H9 (cell line): ENCODE measurements at regions not wholly inside any gene's neighbourhood (a gene's known extent, or its start where the extent isn't known, plus 50 kb on each side); places are given as distances from the start of the nearest gene placed in this dataset.

ENCODE experiments used
- DNase-seq: peaks from one replicate; pipeline ENCODE4 v3.0.0-alpha.2; 2017
- H2AFZ ChIP-seq: one replicate; pipeline ENCODE4 v1.6.1; 2013; ENCODE audit warnings: mild to moderate bottlenecking, low read length, control low read depth, moderate library complexity
- H2AK5ac ChIP-seq: 2 replicates; pipeline ENCODE4 v1.6.1; 2013; ENCODE audit warnings: low read length, control low read depth, mixed read lengths; ENCODE audit not compliant: insufficient read length
- H2BK120ac ChIP-seq: one replicate; pipeline ENCODE4 v1.6.1; 2013; ENCODE audit warnings: low read depth, mild to moderate bottlenecking, low read length, control low read depth, inconsistent platforms; ENCODE audit not compliant: poor library complexity, severe bottlenecking
- H2BK12ac ChIP-seq: 2 replicates; pipeline ENCODE4 v1.6.1; 2013; ENCODE audit warnings: low read length, control low read depth, mixed read lengths, low read depth; ENCODE audit not compliant: insufficient read length
- H2BK15ac ChIP-seq: 2 replicates; pipeline ENCODE4 v1.6.1; 2013; ENCODE audit warnings: low read depth, low read length, control low read depth
- H2BK20ac ChIP-seq: one replicate; pipeline ENCODE4 v1.6.1; 2013; ENCODE audit warnings: low read depth, mild to moderate bottlenecking, low read length, control low read depth, inconsistent platforms; ENCODE audit not compliant: poor library complexity, severe bottlenecking
- H2BK5ac ChIP-seq: 2 replicates; pipeline ENCODE4 v1.6.1; 2013; ENCODE audit warnings: low read length, control low read depth, mixed read lengths; ENCODE audit not compliant: insufficient read length
- H3K14ac ChIP-seq: 2 replicates; pipeline ENCODE4 v1.6.1; 2013; ENCODE audit warnings: low read length, control low read depth; ENCODE audit not compliant: insufficient read depth
- H3K18ac ChIP-seq: 2 replicates; pipeline ENCODE4 v1.6.1; 2013; ENCODE audit warnings: low read depth, mild to moderate bottlenecking, mixed read lengths, low read length, control low read depth; ENCODE audit not compliant: insufficient read length
- H3K23ac ChIP-seq: 2 replicates; pipeline ENCODE4 v1.6.1; 2013; ENCODE audit warnings: low read length, control low read depth, mixed read lengths, low read depth; ENCODE audit not compliant: insufficient read length
- H3K23me2 ChIP-seq: 2 replicates; pipeline ENCODE4 v1.6.1; 2013; ENCODE audit warnings: low read depth, mild to moderate bottlenecking, mixed read lengths, low read length, control low read depth; ENCODE audit not compliant: insufficient read length, poor library complexity, severe bottlenecking
- H3K27ac ChIP-seq: 2 replicates; pipeline ENCODE4 v1.5.1; 2013; ENCODE audit warnings: low read length, control low read depth, mixed read lengths, low read depth; ENCODE audit not compliant: insufficient read length
- H3K27me3 ChIP-seq: 2 replicates; pipeline ENCODE4 v1.6.1; 2013; ENCODE audit warnings: low read length, control low read depth, inconsistent platforms; ENCODE audit not compliant: insufficient read depth
- H3K4ac ChIP-seq: 2 replicates; pipeline ENCODE4 v1.6.1; 2013; ENCODE audit warnings: low read depth, mild to moderate bottlenecking, control low read depth, inconsistent platforms, low read length, moderate library complexity
- H3K4me1 ChIP-seq: 2 replicates; pipeline ENCODE4 v1.6.1; 2013; ENCODE audit warnings: low read length, control low read depth, inconsistent platforms; ENCODE audit not compliant: insufficient read depth
- H3K4me2 ChIP-seq: 2 replicates; pipeline ENCODE4 v1.6.1; 2013; ENCODE audit warnings: low read length, control low read depth, mixed read lengths; ENCODE audit not compliant: insufficient read length, insufficient read depth
- H3K56ac ChIP-seq: 2 replicates; pipeline ENCODE4 v1.6.1; 2013; ENCODE audit warnings: low read depth, mild to moderate bottlenecking, mixed read lengths, low read length, control low read depth; ENCODE audit not compliant: insufficient read length
- H3K79me1 ChIP-seq: 2 replicates; pipeline ENCODE4 v1.6.1; 2013; ENCODE audit warnings: low read depth, mild to moderate bottlenecking, moderate library complexity, low read length, control low read depth, inconsistent platforms; ENCODE audit not compliant: insufficient read depth, poor library complexity, severe bottlenecking
- H3K79me2 ChIP-seq: 2 replicates; pipeline ENCODE4 v1.6.1; 2013; ENCODE audit warnings: low read length, control low read depth, inconsistent platforms; ENCODE audit not compliant: insufficient read depth
- H3K9ac ChIP-seq: 2 replicates; pipeline ENCODE4 v1.6.1; 2013; ENCODE audit warnings: low read length, control low read depth, mixed read lengths; ENCODE audit not compliant: insufficient read length; ENCODE audit errors: extremely low read depth
- H3K9me3 ChIP-seq: one replicate; pipeline ENCODE4 v1.6.1; 2013; ENCODE audit warnings: low read depth, low read length, inconsistent platforms; ENCODE audit not compliant: control insufficient read depth
- H3T11ph ChIP-seq: one replicate; pipeline ENCODE4 v1.6.1; 2013; ENCODE audit warnings: mild to moderate bottlenecking, low read length, control low read depth, inconsistent platforms
- H4K20me1 ChIP-seq: one replicate; pipeline ENCODE4 v1.6.1; 2013; ENCODE audit not compliant: control insufficient read depth, insufficient read length, insufficient read depth
- H4K5ac ChIP-seq: 2 replicates; pipeline ENCODE4 v1.6.1; 2013; ENCODE audit warnings: low read depth, mild to moderate bottlenecking, mixed read lengths, low read length, control low read depth; ENCODE audit not compliant: insufficient read length
- H4K8ac ChIP-seq: replicated peaks from 2 replicates; pipeline ENCODE4 v1.6.1; 2013; ENCODE audit warnings: low read length, control low read depth, mixed read lengths, low read depth; ENCODE audit not compliant: insufficient read length
- H4K91ac ChIP-seq: 2 replicates; pipeline ENCODE4 v1.6.1; 2013; ENCODE audit warnings: low read depth, mild to moderate bottlenecking, moderate library complexity, mixed read lengths, low read length, control low read depth; ENCODE audit not compliant: insufficient read length
- H3K27ac Mint-ChIP-seq, 3 experiments: 2 replicates in 2 of 3; 3 replicates in 1 of 3; pipeline ENCODE4 v1.8.0; 2020 to 2021; ENCODE audit warnings: mixed read lengths in 3 of 3, mild to moderate bottlenecking in 1 of 3, moderate library complexity in 1 of 3
- H3K27me3 Mint-ChIP-seq: 2 replicates; pipeline ENCODE4 v1.8.0; 2021; ENCODE audit warnings: low read depth, mild to moderate bottlenecking, moderate library complexity, mixed read lengths
- H3K36me3 Mint-ChIP-seq, 3 experiments: 2 replicates in 2 of 3; 3 replicates in 1 of 3; pipeline ENCODE4 v1.8.0; 2020 to 2021; ENCODE audit warnings: low read depth in 3 of 3, mixed read lengths in 3 of 3; ENCODE audit not compliant: insufficient read depth in 1 of 3
- H3K4me1 Mint-ChIP-seq, 2 experiments: 2 replicates each; pipeline ENCODE4 v1.8.0; 2020; ENCODE audit warnings: mixed read lengths in 2 of 2
- H3K4me3 Mint-ChIP-seq, 2 experiments: 2 replicates in 1 of 2; 3 replicates in 1 of 2; pipeline ENCODE4 v1.8.0; 2020 to 2021; ENCODE audit warnings: mild to moderate bottlenecking in 2 of 2, mixed read lengths in 2 of 2, moderate library complexity in 1 of 2
- H3K9me3 Mint-ChIP-seq, 2 experiments: 2 replicates in 1 of 2; 3 replicates in 1 of 2; pipeline ENCODE4 v1.8.0; 2020; ENCODE audit warnings: mild to moderate bottlenecking in 2 of 2, mixed read lengths in 2 of 2, moderate library complexity in 1 of 2
- WGBS: extraction: QIAGEN DNeasy Blood & Tissue Kit; methylation state at CpG from one replicate; pipeline ENCODE4 v1.1.7; 2013; ENCODE audit warnings: missing lambda C conversion rate, low lambda C conversion rate, mixed read lengths; ENCODE audit not compliant: insufficient read length; ENCODE audit errors: extremely low coverage; 5-methylcytosine and 5-hydroxymethylcytosine counted together
- TF ChIP-seq, protein P1 (sequence below): fragments of 200-600 bp; sonication (generic); conservative IDR thresholded peaks from 3 replicates; pipeline ENCODE4 v1.8.0; 2021; ENCODE audit warnings: antibody characterized with exemption, mild to moderate bottlenecking

DNA sequence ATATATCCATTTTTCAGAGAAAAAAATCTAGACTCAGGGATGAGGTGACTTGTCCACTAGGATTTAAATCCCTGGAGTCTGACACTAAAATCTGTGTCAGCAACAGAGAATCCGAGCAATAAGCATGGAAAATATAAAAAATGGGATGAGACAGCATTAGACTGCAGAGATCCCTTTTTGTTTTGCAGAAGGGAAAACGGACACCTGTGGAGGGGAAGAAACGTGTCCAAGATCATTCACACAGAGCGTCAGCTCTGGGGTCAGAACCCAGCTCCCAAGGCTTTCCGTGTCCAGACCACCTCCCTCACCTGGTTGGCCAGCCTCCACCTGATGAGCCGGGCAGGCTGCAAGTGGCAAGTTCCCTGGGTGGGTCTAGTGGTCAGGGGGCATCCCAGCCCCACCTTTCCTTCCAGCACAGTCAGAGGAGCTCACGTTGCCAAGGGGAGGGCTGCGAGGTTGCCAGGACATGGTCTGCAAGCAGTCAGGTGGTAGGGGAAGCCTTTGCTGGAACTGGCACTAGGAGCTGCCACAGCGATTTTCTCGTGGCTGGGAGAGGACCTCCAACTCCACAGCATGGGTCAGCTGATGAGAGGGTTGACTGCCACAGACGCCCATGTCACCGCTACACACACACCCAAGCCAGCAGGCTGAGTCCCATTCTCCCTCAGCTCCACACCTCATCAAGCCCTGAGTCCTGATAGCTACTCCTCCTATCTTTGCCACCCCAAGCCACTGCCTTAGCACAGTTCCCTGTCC lies 65.9 kb upstream of the CPLX2 start:
- H3K36me3 Mint-ChIP-seq: no peaks in the 10 kb centered on the region
- Histone ChIP-seq H3K23ac (no peak overlapping the region), H3K79me1 (no peaks in the 10 kb centered on the region), H4K5ac (no peak overlapping the region), H3K27ac (no peak overlapping the region), H2AFZ (no peak overlapping the region), H3K4ac (no peak overlapping the region), H2BK5ac (no peak overlapping the region), H4K8ac (no peak overlapping the region), H3K27me3 (no peaks in the 10 kb centered on the region), H2BK15ac (no peak overlapping the region), H3K9ac (no peak overlapping the region), H2BK120ac (no peak overlapping the region), H3T11ph (no peak overlapping the region), H3K23me2 (no peaks in the 10 kb centered on the region), H4K91ac (no peak overlapping the region), H3K56ac (no peak overlapping the region), H4K20me1 (no peaks in the 10 kb centered on the region), H3K18ac (no peak overlapping the region), H3K4me1 (no peaks in the 10 kb centered on the region; the same call in 1 of the 2 replicates), H3K14ac (no peak overlapping the region; the same call in 1 of the 2 replicates), H3K4me2 (no peak overlapping the region), H2BK12ac (no peak overlapping the region), H2AK5ac (no peak overlapping the region), H3K79me2 (no peaks in the 10 kb centered on the region), H2BK20ac (no peak overlapping the region), H3K9me3 (no peaks in the 10 kb centered on the region)
- peak overlapping the region in 1 of 3 experiments; percentile 77; a peak in 1 of 7 replicates for H3K27ac Mint-ChIP-seq
- peaks cover 5% of the 10 kb centered on the region for H3K27me3 Mint-ChIP-seq
- DNase-seq: no peak
- no CpG with 5 or more reads among the region's 12 CpGs for WGBS
- no peaks in the 10 kb centered on the region for H3K9me3 Mint-ChIP-seq
- H3K4me3 Mint-ChIP-seq: no peak overlapping the region
- H3K4me1 Mint-ChIP-seq: peaks cover 26 to 37% of the 10 kb centered on the region in 2 experiments
- TF ChIP-seq, protein P1, sequence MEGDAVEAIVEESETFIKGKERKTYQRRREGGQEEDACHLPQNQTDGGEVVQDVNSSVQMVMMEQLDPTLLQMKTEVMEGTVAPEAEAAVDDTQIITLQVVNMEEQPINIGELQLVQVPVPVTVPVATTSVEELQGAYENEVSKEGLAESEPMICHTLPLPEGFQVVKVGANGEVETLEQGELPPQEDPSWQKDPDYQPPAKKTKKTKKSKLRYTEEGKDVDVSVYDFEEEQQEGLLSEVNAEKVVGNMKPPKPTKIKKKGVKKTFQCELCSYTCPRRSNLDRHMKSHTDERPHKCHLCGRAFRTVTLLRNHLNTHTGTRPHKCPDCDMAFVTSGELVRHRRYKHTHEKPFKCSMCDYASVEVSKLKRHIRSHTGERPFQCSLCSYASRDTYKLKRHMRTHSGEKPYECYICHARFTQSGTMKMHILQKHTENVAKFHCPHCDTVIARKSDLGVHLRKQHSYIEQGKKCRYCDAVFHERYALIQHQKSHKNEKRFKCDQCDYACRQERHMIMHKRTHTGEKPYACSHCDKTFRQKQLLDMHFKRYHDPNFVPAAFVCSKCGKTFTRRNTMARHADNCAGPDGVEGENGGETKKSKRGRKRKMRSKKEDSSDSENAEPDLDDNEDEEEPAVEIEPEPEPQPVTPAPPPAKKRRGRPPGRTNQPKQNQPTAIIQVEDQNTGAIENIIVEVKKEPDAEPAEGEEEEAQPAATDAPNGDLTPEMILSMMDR: no peak
